ENCODE measurements at regions not wholly inside any gene's neighbourhood (a gene's known extent, or its start where the extent isn't known, plus 50 kb on each side); places are given as distances from the start of the nearest gene placed in this dataset.
"Not testable (repeated sequence)": the region's sequence is repeated elsewhere in the genome, so short reads cannot be mapped to it uniquely, and the experiment has no call there.

DNA sequence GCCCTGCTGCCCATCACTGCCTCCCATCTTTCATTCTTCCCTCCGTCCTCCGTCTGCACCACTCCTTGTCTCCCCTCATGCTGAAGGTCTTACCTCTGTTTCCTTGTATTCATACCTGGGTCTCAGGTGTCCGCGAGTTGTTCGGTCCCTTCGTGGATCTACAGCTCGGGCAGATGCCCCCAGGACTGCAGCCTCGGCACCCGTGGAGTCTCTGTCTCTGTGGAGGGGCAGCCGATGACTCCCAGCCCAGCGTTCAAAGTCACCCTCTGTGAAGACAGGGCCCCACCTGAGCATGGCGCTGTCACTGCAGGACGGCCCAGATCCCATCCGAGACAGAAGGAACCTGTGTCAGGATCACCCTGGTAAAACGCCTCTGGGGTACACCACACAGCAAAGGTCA lies 480.0 kb upstream of the SALL3 start:
- TF ChIP-seq, protein P1, sequence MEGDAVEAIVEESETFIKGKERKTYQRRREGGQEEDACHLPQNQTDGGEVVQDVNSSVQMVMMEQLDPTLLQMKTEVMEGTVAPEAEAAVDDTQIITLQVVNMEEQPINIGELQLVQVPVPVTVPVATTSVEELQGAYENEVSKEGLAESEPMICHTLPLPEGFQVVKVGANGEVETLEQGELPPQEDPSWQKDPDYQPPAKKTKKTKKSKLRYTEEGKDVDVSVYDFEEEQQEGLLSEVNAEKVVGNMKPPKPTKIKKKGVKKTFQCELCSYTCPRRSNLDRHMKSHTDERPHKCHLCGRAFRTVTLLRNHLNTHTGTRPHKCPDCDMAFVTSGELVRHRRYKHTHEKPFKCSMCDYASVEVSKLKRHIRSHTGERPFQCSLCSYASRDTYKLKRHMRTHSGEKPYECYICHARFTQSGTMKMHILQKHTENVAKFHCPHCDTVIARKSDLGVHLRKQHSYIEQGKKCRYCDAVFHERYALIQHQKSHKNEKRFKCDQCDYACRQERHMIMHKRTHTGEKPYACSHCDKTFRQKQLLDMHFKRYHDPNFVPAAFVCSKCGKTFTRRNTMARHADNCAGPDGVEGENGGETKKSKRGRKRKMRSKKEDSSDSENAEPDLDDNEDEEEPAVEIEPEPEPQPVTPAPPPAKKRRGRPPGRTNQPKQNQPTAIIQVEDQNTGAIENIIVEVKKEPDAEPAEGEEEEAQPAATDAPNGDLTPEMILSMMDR (IDR thresholded peaks at IDR 0.05; ENCODE audit: control extremely low read depth, extremely low read depth, low read depth, missing control alignments): no peak
- no peak for DNase-seq (ENCODE audit: extremely low spot score)
- POLR2A ChIA-PET: no interaction called here
- CTCF ChIA-PET: no interaction called here

GRCh38 chr18:78501251-78501650 lies 478.4 kb upstream of the SALL3 start:
- no peak for DNase-seq (ENCODE audit: extremely low spot score)
- ChIA-PET POLR2A (no interaction called here), CTCF (no interaction called here)
- TF ChIP-seq, protein P1 (IDR thresholded peaks at IDR 0.05; ENCODE audit: control extremely low read depth, extremely low read depth, low read depth, missing control alignments): no peak

DNA sequence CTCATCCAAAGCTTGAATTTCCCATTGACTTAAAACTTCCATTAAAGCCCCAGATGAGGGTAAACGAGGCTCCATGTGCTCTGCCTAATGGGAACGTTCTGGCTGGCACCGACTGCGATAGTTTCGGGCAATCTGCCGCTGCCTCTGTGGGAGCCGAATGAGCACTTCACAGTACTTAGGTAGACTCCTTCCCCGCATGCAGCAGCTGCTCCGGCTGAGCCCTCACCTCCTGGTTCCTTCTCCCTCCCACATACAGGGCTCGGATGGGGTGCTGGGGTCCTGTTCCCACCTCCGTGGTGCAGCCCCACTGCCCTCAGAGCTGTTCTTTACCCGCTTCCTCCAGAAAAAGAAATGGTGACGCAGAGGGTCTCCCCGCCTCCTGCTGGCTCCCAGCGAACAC lies 476.5 kb upstream of the SALL3 start:
- ChIA-PET POLR2A (no interaction called here), CTCF (no interaction called here)
- TF ChIP-seq, protein P1 (IDR thresholded peaks at IDR 0.05; ENCODE audit: control extremely low read depth, extremely low read depth, low read depth, missing control alignments): no peak
- DNase-seq (ENCODE audit: extremely low spot score): no peak

GRCh38 chr18:78505851-78506461 lies 473.7 kb upstream of the SALL3 start:
- CTCF ChIA-PET: no interaction called here
- TF ChIP-seq, protein P1 (IDR thresholded peaks at IDR 0.05; ENCODE audit: control extremely low read depth, extremely low read depth, low read depth, missing control alignments): no peak
- POLR2A ChIA-PET: no interaction called here
- no peak for DNase-seq (ENCODE audit: extremely low spot score)

- TF ChIP-seq, protein P1 (IDR thresholded peaks at IDR 0.05; ENCODE audit: control extremely low read depth, extremely low read depth, low read depth, missing control alignments): no peak
- ChIA-PET POLR2A (no interaction called here), CTCF (no interaction called here)
- no peak for DNase-seq (ENCODE audit: extremely low spot score)
Measured at GRCh38 chr18:78507217-78507616, 472.4 kb upstream of the SALL3 start.

DNA sequence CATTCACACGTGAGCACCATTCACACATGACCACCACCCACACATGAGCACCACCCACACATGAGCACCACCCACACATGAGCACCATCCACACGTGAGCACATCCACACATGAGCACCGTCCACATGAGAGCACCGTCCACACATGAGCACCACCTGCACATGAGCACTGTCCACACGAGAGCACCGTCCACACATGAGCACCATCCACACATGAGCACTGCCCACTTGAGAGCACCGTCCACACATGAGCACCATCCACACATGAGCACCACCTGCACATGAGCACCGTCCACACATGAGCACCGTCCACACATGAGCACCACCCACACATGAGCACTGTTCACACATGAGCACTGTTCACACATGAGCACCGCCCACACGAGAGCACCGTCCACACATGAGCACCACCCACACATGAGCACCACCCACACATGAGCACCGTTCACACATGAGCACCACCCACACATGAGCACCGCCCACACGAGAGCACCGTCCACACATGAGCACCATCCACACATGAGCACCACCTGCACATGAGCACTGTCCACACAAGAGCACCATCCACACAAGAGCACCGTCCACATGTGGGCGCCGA lies 471.3 kb upstream of the SALL3 start:
- POLR2A ChIA-PET, CTCF ChIA-PET: not testable (repeated sequence)

DNA sequence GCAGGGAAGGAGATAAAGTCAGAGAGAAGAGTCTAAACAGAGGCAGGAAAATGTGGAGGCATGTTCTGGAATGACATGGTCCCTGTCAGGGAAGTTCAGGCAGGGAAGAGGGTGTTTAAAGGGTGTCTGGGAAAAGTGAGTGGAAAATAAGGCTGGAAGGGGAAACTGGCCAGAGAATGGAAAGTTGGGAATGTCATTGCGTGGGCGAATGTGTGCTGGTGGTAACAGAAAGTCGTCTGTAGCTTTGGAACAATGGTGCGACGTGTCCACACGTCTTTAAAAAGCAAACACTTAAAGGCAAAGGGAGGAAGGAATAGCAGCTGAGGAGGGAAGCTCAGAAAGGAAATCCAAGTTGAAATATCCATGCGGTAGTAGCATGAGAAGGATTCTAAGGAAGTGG lies 469.5 kb upstream of the SALL3 start:
- no peak for DNase-seq (ENCODE audit: extremely low spot score)
- CTCF ChIA-PET: no interaction called here
- TF ChIP-seq, protein P1 (IDR thresholded peaks at IDR 0.05; ENCODE audit: control extremely low read depth, extremely low read depth, low read depth, missing control alignments): no peak
- POLR2A ChIA-PET: no interaction called here

More for the DNA sequence above, 471.3 kb upstream of the SALL3 start:
- DNase-seq (ENCODE audit: extremely low spot score): not testable (repeated sequence)

All from GM10248 (cell line).